ENCODE measurements at regions not wholly inside any gene's neighbourhood (a gene's known extent, or its start where the extent isn't known, plus 50 kb on each side); places are given as distances from the start of the nearest gene placed in this dataset.
A peak's percentile ranks its signal among the peaks of the same experiment; 100 is the strongest.

DNA sequence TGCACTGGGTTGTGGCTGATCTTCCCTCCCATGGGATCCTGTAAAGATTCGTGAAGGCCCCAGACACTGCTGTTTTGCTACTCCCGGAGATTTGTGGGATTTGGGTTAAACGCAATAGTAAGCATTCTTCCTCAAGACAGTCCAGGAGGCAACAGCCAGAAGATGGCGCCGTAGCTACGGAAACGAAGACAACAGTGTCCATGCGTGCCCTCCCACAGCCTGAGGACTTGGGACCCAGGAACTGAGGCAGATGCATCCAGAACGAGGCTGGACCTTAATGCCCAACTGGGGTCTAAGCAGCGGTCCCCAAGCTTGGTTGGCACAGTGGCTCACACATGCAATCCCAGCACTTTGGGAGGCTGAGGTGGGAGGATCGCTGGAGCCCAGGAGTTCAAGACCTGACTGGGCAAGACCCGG, 57.6 kb upstream of the ZNF507 start:
- TF ChIP-seq, protein P1, sequence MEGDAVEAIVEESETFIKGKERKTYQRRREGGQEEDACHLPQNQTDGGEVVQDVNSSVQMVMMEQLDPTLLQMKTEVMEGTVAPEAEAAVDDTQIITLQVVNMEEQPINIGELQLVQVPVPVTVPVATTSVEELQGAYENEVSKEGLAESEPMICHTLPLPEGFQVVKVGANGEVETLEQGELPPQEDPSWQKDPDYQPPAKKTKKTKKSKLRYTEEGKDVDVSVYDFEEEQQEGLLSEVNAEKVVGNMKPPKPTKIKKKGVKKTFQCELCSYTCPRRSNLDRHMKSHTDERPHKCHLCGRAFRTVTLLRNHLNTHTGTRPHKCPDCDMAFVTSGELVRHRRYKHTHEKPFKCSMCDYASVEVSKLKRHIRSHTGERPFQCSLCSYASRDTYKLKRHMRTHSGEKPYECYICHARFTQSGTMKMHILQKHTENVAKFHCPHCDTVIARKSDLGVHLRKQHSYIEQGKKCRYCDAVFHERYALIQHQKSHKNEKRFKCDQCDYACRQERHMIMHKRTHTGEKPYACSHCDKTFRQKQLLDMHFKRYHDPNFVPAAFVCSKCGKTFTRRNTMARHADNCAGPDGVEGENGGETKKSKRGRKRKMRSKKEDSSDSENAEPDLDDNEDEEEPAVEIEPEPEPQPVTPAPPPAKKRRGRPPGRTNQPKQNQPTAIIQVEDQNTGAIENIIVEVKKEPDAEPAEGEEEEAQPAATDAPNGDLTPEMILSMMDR (IDR thresholded peaks at IDR 0.05), result peak; percentile 79
- TF ChIP-seq ZFX (IDR thresholded peaks at IDR 0.05; ENCODE audit: borderline replicate concordance), result no peak
- no peak overlapping the region for H3K27ac ChIP-seq

DNA sequence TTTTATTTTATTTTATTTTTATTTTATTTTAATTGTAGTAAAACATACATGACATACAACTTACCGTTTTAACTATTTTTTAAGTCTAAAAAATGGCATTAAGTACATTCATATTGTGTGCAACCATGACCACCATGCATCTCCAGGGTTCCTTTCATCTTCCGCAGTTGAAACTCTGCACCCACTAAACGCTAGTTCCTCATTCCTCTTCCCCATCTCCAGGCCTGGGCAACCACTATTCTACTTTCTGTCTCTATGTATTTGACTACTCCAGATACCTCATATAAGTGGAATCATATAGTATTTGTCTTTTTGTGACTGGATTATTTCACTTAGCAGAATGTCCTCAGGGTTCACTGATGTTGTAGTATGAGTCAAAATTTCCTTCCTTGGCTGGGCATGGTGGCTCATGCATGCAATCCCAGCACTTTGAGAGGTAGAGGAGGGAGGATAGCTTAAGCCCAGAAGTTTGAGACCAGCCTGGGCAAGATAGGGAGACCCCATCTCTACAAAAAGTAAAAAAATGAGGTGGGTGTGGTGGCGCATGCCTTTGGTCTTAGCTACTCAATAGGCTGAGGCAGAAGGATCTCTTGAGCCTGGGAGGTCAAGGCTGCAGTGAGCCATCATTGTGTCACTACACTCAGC, 55.7 kb upstream of the ZNF507 start:
- no peak overlapping the region for H3K27ac ChIP-seq
- TF ChIP-seq, protein P1 (IDR thresholded peaks at IDR 0.05), result no peak
- TF ChIP-seq ZFX (IDR thresholded peaks at IDR 0.05; ENCODE audit: borderline replicate concordance), result no peak

DNA sequence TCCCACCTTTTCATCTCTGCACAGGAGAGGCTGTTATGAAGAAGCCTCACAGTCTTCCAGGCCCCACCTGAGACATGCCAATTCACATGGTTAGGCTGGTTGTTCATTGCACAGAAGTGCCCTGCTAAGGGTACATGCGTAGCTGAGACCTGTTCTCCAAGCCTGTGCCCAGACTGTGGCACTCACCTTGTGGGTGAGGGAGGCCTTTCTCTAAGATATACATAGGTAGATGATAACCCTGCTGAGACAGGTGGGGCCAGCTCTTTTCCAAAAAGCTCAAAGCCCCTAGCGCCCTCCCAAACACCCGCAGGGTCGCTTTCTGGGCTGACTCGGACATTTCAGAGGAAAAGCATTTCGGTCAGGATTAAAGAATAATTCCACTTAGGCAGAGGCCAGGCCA, 53.5 kb upstream of the ZNF507 start:
- no peak overlapping the region for H3K27ac ChIP-seq
- TF ChIP-seq, protein P1 (IDR thresholded peaks at IDR 0.05), result no peak
- no peak for TF ChIP-seq ZFX (IDR thresholded peaks at IDR 0.05; ENCODE audit: borderline replicate concordance)

DNA sequence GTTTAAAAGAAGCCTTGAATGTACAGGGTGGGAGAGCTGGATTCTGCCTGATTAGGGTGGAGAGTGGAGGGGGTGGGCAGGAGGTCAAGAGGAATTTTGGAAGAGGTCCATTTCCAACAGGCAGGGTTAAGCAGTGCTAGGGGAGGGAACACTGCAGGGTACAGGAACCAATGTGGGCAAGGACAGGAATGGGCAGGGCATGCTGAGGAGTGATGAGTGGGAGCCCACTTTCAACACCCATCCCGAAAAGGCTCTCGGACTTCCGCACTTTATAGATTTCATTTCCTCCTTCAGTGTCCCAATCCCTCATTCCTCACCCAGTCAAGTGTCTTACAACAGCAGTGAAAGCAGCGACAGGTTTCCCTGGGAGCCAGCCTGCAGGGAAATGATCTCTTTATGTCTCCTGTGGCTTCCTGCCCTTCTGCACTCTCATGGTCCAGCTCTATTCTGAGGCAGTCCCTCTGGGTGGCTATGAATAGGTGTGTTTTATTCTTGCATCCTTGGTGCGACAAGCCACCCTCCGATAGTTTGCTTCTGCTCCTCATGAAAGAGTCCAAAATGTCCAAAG, 50.5 kb upstream of the ZNF507 start:
- H3K27ac ChIP-seq, result no peak overlapping the region
- TF ChIP-seq, protein P1 (IDR thresholded peaks at IDR 0.05), result no peak
- TF ChIP-seq ZFX (IDR thresholded peaks at IDR 0.05; ENCODE audit: borderline replicate concordance), result no peak
